ENCODE measurements at regions not wholly inside any gene's neighbourhood (a gene's known extent, or its start where the extent isn't known, plus 50 kb on each side); places are given as distances from the start of the nearest gene placed in this dataset.

- H3K4me3 ChIP-seq (ENCODE audit: low read depth, low read length): no peak overlapping the region
Measured at GRCh38 chr14:22482782-22483553, 106.1 kb downstream of the DAD1 start.

DNA sequence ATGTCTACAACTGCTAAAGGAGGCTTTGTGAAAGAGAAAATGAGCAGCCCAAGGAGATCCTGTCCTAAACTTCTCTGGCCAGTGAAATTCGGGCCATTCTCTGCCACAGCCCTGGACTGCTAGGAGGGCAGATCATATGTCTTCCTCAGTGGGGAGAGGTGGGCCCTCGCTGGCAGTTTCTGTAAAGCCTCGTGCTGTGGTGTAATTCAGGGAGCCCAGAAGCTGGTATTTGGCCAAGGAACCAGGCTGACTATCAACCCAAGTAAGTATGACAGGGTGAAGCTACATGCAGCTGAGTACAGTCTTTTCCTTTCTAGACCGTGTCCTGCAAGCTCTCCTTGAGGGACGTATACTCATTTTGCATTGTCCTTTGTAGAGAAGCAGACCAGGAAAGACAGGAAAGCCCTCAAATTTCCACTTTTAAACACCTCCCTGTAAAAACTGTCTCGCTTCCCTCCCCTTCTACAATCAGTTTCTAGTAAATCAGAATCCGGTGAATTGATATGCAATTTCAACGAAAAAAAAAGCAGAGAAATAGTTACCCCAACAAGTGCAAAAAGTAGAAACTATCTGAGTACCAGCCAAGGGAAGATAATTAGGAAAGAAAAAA is 106.8 kb downstream of the DAD1 start:
- no peak overlapping the region for H3K4me3 ChIP-seq (ENCODE audit: low read depth, low read length)
- no peak for TF ChIP-seq CTCF (conservative IDR thresholded peaks at IDR 0.05; ENCODE audit: low read depth, low read length)
- no peak for DNase-seq (ENCODE audit: low read depth)

More at GRCh38 chr14:22482782-22483553, 106.1 kb downstream of the DAD1 start:
- no peak for TF ChIP-seq CTCF (conservative IDR thresholded peaks at IDR 0.05; ENCODE audit: low read depth, low read length)
- no peak for DNase-seq (ENCODE audit: low read depth)

- TF ChIP-seq CTCF (conservative IDR thresholded peaks at IDR 0.05; ENCODE audit: low read depth, low read length): no peak
- no peak for DNase-seq (ENCODE audit: low read depth)
Measured at GRCh38 chr14:22481546-22481945, 107.5 kb downstream of the DAD1 start.

GRCh38 chr14:22479776-22480464 is 109.1 kb downstream of the DAD1 start:
- DNase-seq (ENCODE audit: low read depth): peak; percentile 27
- TF ChIP-seq CTCF (conservative IDR thresholded peaks at IDR 0.05; ENCODE audit: low read depth, low read length): no peak
- H3K4me3 ChIP-seq (ENCODE audit: low read depth, low read length): no peak overlapping the region

More at GRCh38 chr14:22481546-22481945, 107.5 kb downstream of the DAD1 start:
- no peak overlapping the region for H3K4me3 ChIP-seq (ENCODE audit: low read depth, low read length)

DNA sequence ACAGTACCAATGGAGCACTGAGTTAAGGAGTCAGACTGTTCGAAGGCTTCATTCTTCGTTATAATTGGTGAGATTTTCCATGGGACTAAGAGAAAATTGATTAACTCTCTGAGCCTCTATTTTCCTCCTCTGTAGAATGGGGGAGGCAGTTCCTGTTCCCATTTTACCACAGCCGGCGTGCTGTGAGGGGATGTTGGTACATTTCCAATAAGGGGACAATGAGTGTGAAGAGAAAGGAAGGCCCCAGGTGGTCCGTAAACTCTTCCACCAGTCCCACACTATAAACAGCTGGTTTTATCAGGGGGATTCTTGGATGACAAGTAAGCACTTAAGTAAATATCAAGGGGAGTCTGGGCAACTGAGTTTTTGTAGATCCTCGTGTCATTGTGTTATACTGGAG is 109.9 kb downstream of the DAD1 start:
- TF ChIP-seq CTCF (conservative IDR thresholded peaks at IDR 0.05; ENCODE audit: low read depth, low read length): no peak

DNA sequence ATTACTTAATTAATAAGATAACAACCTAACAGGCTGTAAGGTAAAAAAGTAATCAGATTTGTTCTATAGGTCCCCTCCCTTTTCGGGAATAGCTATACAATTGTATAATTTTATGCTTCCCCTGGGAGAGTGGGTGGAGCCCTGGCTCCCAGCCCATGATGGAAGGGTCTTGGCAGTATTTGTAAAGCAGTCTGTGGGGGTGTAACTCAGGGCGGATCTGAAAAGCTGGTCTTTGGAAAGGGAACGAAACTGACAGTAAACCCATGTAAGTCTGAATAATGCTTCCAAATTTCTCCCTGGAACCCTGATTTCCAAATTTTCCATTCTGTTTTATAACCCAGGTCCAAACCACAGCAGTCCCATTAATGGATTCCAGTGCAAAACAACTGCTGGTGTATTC is 110.4 kb downstream of the DAD1 start:
- no peak overlapping the region for H3K4me3 ChIP-seq (ENCODE audit: low read depth, low read length)
- peak; percentile 51 for DNase-seq (ENCODE audit: low read depth)

More for the DNA sequence above, 109.9 kb downstream of the DAD1 start:
- no peak for DNase-seq (ENCODE audit: low read depth)
- no peak overlapping the region for H3K4me3 ChIP-seq (ENCODE audit: low read depth, low read length)

More for the DNA sequence above, 110.4 kb downstream of the DAD1 start:
- no peak for TF ChIP-seq CTCF (conservative IDR thresholded peaks at IDR 0.05; ENCODE audit: low read depth, low read length)

All from choroid plexus epithelial cell (primary cell).